ENCODE measurements at regions not wholly inside any gene's neighbourhood (a gene's known extent, or its start where the extent isn't known, plus 50 kb on each side); places are given as distances from the start of the nearest gene placed in this dataset.
"Not testable (repeated sequence)": the region's sequence is repeated elsewhere in the genome, so short reads cannot be mapped to it uniquely, and the experiment has no call there.

- FAIRE-seq: no peak
- ChIA-PET CTCF (no interaction called here), POLR2A (no interaction called here)
- no peak for DNase-seq (ENCODE audit: low read depth, low spot score)
- dilution Hi-C loops (cut with MboI; ENCODE audit: extremely low pct_ligation_motif_present, low sequenced_read_pairs): no loop called here
- H3K9me1 ChIP-seq (replicated peaks; ENCODE audit: control insufficient read depth, extremely low read depth, insufficient read depth, low read length): no peaks in the 10 kb centered on the region
- no peaks in the 10 kb centered on the region for H3K36me3 ChIP-seq (ENCODE audit: control insufficient read depth in 2 of 2, extremely low read depth in 1 of 2, insufficient read depth in 2 of 2, low read length in 2 of 2)
- no peak overlapping the region for H3K4me2 ChIP-seq (ENCODE audit: insufficient read depth, low read length)
- no peaks in the 10 kb centered on the region for H3K27me3 ChIP-seq (ENCODE audit: control insufficient read depth in 2 of 2, insufficient read depth in 2 of 2, low read length in 2 of 2)
- BruUV-seq (replicated peaks): no TSS peak
- H3K79me2 ChIP-seq (ENCODE audit: control insufficient read depth, insufficient read depth, low read length): no peaks in the 10 kb centered on the region
- H3K27ac ChIP-seq (ENCODE audit: insufficient read depth, low read depth, low read length): no peak overlapping the region
- H3K4me3 ChIP-seq (replicated peaks in 1 of 3; ENCODE audit: insufficient read depth in 1 of 3, low read depth in 1 of 3, low read length in 3 of 3): no peak overlapping the region
- intact Hi-C loops (cut with micrococcal nuclease): no loop called here
- TF ChIP-seq POLR2A (IDR thresholded peaks at IDR 0.05; ENCODE audit: low read depth, low read length) (no peak), CTCF (IDR thresholded peaks at IDR 0.05; ENCODE audit: extremely low read depth in 1 of 2, insufficient read depth in 1 of 2, low read depth in 1 of 2, low read length in 2 of 2) (no peak), JUN (IDR thresholded peaks at IDR 0.05; ENCODE audit: borderline replicate concordance, insufficient read depth, insufficient read length, low read depth) (no peak), POLR2AphosphoS5 (IDR thresholded peaks at IDR 0.05; ENCODE audit: insufficient read depth, low read depth, low read length) (no peak), GATA2 (IDR thresholded peaks at IDR 0.05; ENCODE audit: insufficient read depth, insufficient read length, low read depth, low read length) (no peak), MYC (IDR thresholded peaks at IDR 0.05; ENCODE audit: low read depth, low read length) (no peak), EZH2 (IDR thresholded peaks at IDR 0.05; ENCODE audit: borderline replicate concordance, low read depth, low read length, severe bottlenecking) (no peak), MAX (IDR thresholded peaks at IDR 0.05; ENCODE audit: insufficient read depth, insufficient read length) (no peak), FOS (IDR thresholded peaks at IDR 0.05; ENCODE audit: borderline replicate concordance, insufficient read depth, low read length) (no peak)
- H2AFZ ChIP-seq (ENCODE audit: low read depth, low read length): no peak overlapping the region
- no peaks in the 10 kb centered on the region for H4K20me1 ChIP-seq (replicated peaks; ENCODE audit: control insufficient read depth, extremely low read depth, insufficient read depth, low read length)
- no peak overlapping the region for H3K9ac ChIP-seq (replicated peaks; ENCODE audit: extremely low read depth, insufficient read depth, low read length)
- H3K9me3 ChIP-seq (replicated peaks; ENCODE audit: control insufficient read depth, insufficient read depth, low read length): no peaks in the 10 kb centered on the region
- no peaks in the 10 kb centered on the region for H3K4me1 ChIP-seq (ENCODE audit: control insufficient read depth, extremely low read depth, insufficient read depth, low read length)
These were observed 1573.3 kb downstream of the SI start for GRCh38 chr3:163504974-163505373.

- H3K9me3 ChIP-seq (replicated peaks; ENCODE audit: control insufficient read depth, insufficient read depth, low read length); FAIRE-seq; H3K27ac ChIP-seq (ENCODE audit: insufficient read depth, low read depth, low read length); H3K79me2 ChIP-seq (ENCODE audit: control insufficient read depth, insufficient read depth, low read length); H3K9me1 ChIP-seq (replicated peaks; ENCODE audit: control insufficient read depth, extremely low read depth, insufficient read depth, low read length); H3K36me3 ChIP-seq (ENCODE audit: control insufficient read depth in 2 of 2, extremely low read depth in 1 of 2, insufficient read depth in 2 of 2, low read length in 2 of 2); H3K27me3 ChIP-seq (ENCODE audit: control insufficient read depth in 2 of 2, insufficient read depth in 2 of 2, low read length in 2 of 2); H3K4me1 ChIP-seq (ENCODE audit: control insufficient read depth, extremely low read depth, insufficient read depth, low read length); CTCF ChIA-PET; H3K9ac ChIP-seq (replicated peaks; ENCODE audit: extremely low read depth, insufficient read depth, low read length); H4K20me1 ChIP-seq (replicated peaks; ENCODE audit: control insufficient read depth, extremely low read depth, insufficient read depth, low read length); BruUV-seq (replicated peaks); intact Hi-C loops (cut with micrococcal nuclease); H3K4me3 ChIP-seq (replicated peaks in 1 of 3; ENCODE audit: insufficient read depth in 1 of 3, low read depth in 1 of 3, low read length in 3 of 3); POLR2A ChIA-PET; dilution Hi-C loops (cut with MboI; ENCODE audit: extremely low pct_ligation_motif_present, low sequenced_read_pairs); H3K4me2 ChIP-seq (ENCODE audit: insufficient read depth, low read length); DNase-seq (ENCODE audit: low read depth, low spot score); H2AFZ ChIP-seq (ENCODE audit: low read depth, low read length): not testable (repeated sequence)
These were observed 1578.5 kb downstream of the SI start for GRCh38 chr3:163499736-163500219.

All from endothelial cell of umbilical vein (primary cell).